ENCODE measurements at regions not wholly inside any gene's neighbourhood (a gene's known extent, or its start where the extent isn't known, plus 50 kb on each side); places are given as distances from the start of the nearest gene placed in this dataset.
A peak's percentile ranks its signal among the peaks of the same experiment; 100 is the strongest.

DNA sequence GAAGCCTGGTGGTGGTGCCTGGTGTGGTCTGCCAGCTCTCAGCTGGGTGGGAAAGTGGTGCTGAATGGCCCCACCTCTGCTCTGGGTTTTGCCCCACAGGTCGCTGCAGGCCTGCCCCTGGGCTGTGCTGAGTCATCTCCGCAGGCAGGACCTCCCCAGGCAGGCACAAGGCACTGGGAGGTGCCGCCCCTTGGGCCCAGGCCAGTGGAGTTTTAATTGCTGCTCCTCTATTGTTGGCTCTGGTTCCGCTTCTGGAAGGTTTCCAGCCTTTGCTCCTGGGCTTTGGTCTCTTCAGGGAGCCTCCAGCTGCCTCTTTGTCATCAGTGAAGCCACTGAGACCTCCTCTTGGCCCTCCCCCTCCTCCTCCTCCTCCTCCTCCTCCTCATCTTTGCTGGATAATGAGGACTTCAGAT, 180.3 kb upstream of the GRB10 start:
- Histone ChIP-seq H3K4me1 (ENCODE audit: insufficient read depth, low read length, poor library complexity, severe bottlenecking) (peaks cover 5% of the 10 kb centered on the region), H3K27me3 (ENCODE audit: insufficient read depth, low read length, poor library complexity, severe bottlenecking) (no peaks in the 10 kb centered on the region), H4K20me1 (ENCODE audit: insufficient read depth, low read length, poor library complexity, severe bottlenecking) (no peaks in the 10 kb centered on the region), H3K9ac (ENCODE audit: low read depth, low read length, poor library complexity, severe bottlenecking) (no peak overlapping the region), H3K79me2 (ENCODE audit: insufficient read depth, low read length) (no peaks in the 10 kb centered on the region), H3K9me3 (ENCODE audit: insufficient read depth, low read depth, low read length) (peaks cover 3% of the 10 kb centered on the region; the same call in 1 of the 2 replicates), H3K4me2 (ENCODE audit: low read depth, low read length, poor library complexity, severe bottlenecking) (no peak overlapping the region), H3K36me3 (ENCODE audit: insufficient read depth, low read length) (no peaks in the 10 kb centered on the region), H2AFZ (ENCODE audit: low read length) (peak overlapping the region; percentile 81), H3F3A (ENCODE audit: low read depth) (no peaks in the 10 kb centered on the region), H3K4me3 (ENCODE audit: low read length, poor library complexity, severe bottlenecking) (no peak overlapping the region), H3K9me2 (replicated peaks; ENCODE audit: low read depth, low read length) (no peaks in the 10 kb centered on the region)
- TF ChIP-seq, protein P1, sequence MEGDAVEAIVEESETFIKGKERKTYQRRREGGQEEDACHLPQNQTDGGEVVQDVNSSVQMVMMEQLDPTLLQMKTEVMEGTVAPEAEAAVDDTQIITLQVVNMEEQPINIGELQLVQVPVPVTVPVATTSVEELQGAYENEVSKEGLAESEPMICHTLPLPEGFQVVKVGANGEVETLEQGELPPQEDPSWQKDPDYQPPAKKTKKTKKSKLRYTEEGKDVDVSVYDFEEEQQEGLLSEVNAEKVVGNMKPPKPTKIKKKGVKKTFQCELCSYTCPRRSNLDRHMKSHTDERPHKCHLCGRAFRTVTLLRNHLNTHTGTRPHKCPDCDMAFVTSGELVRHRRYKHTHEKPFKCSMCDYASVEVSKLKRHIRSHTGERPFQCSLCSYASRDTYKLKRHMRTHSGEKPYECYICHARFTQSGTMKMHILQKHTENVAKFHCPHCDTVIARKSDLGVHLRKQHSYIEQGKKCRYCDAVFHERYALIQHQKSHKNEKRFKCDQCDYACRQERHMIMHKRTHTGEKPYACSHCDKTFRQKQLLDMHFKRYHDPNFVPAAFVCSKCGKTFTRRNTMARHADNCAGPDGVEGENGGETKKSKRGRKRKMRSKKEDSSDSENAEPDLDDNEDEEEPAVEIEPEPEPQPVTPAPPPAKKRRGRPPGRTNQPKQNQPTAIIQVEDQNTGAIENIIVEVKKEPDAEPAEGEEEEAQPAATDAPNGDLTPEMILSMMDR (conservative IDR thresholded peaks at IDR 0.05; ENCODE audit: low read length): no peak
- TF ChIP-seq EZH2phosphoT487 (IDR thresholded peaks at IDR 0.05; ENCODE audit: borderline replicate concordance): no peak

DNA sequence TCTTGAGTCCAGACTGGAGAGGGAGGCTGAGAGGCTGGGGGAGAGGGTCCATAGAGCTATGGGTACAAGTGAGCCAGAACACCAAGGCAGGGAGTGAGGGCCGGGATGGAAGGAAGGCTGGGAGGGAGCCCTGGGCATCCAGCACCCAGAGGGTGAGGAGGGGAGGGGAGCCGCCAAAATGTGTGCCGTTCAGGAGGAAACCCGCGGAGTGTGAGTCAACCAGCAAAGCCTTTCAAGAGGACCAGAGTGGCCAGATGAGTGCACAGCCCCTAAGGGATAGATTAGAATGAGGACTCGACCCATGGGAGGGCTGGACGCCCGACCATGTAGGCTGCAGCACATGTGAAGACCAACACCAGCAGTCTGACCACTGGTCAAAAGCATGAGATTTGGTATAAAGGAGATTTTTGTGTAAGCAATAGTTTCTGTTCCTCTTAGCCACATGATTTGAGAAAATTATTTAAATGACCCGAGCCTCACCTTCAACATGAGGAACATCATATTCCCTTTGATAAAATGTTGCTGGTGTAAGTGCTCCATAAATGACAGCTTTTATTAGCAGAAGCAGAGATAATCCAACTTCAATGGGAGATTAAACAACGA, 179.7 kb upstream of the GRB10 start:
- Histone ChIP-seq H3K4me3 (ENCODE audit: low read length, poor library complexity, severe bottlenecking) (no peak overlapping the region), H3K27me3 (ENCODE audit: insufficient read depth, low read length, poor library complexity, severe bottlenecking) (no peaks in the 10 kb centered on the region), H3F3A (ENCODE audit: low read depth) (no peaks in the 10 kb centered on the region), H3K4me2 (ENCODE audit: low read depth, low read length, poor library complexity, severe bottlenecking) (no peak overlapping the region), H3K36me3 (ENCODE audit: insufficient read depth, low read length) (no peaks in the 10 kb centered on the region), H3K9ac (ENCODE audit: low read depth, low read length, poor library complexity, severe bottlenecking) (no peak overlapping the region), H3K9me3 (ENCODE audit: insufficient read depth, low read depth, low read length) (peaks cover 3% of the 10 kb centered on the region; the same call in 1 of the 2 replicates), H3K9me2 (replicated peaks; ENCODE audit: low read depth, low read length) (no peaks in the 10 kb centered on the region), H2AFZ (ENCODE audit: low read length) (no peak overlapping the region), H4K20me1 (ENCODE audit: insufficient read depth, low read length, poor library complexity, severe bottlenecking) (no peaks in the 10 kb centered on the region), H3K79me2 (ENCODE audit: insufficient read depth, low read length) (no peaks in the 10 kb centered on the region), H3K4me1 (ENCODE audit: insufficient read depth, low read length, poor library complexity, severe bottlenecking) (peaks cover 5% of the 10 kb centered on the region)
- TF ChIP-seq EZH2phosphoT487 (IDR thresholded peaks at IDR 0.05; ENCODE audit: borderline replicate concordance): no peak
- TF ChIP-seq, protein P1 (conservative IDR thresholded peaks at IDR 0.05; ENCODE audit: low read length): no peak

DNA sequence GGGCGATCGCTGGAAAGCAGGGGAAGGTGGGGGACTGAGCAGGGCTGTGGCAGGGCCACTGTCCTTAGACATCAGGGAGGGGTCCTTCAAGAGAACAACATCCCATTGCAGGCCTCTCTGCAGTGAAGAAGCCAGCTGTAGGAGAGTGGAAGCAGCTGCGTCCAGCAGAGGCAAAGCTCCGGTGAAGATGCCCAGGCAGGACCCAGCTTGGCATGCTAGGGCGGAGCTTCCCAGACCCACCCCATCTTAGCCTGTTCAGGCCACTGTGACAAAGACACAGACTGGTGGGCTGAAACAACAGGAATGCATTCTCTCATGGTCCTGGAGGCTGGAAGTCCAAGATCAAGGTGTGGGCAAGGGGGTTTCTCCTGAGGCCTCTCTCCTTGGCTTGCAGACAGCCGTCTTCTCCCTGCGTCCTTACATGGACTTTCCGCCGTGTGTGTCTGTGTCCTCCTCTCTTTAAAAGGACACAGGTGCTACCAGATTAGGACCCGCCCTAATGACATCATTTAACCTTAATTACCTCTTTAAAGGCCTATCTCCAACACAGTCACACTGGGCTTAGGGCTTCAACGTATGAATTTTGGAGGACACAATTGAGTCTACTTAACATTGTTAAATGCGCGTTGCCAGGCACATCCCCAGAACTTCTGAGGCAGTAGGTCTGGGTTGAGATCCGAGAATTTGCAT, 178.1 kb upstream of the GRB10 start:
- H3K9me3 ChIP-seq (ENCODE audit: insufficient read depth, low read depth, low read length): no peaks in the 10 kb centered on the region
- H3K4me2 ChIP-seq (ENCODE audit: low read depth, low read length, poor library complexity, severe bottlenecking): no peak overlapping the region
- TF ChIP-seq, protein P1 (conservative IDR thresholded peaks at IDR 0.05; ENCODE audit: low read length): no peak
- TF ChIP-seq EZH2phosphoT487 (IDR thresholded peaks at IDR 0.05; ENCODE audit: borderline replicate concordance): no peak
- no peaks in the 10 kb centered on the region for H3K79me2 ChIP-seq (ENCODE audit: insufficient read depth, low read length)
- H3K4me3 ChIP-seq (ENCODE audit: low read length, poor library complexity, severe bottlenecking): no peak overlapping the region
- no peak overlapping the region for H2AFZ ChIP-seq (ENCODE audit: low read length)
- no peaks in the 10 kb centered on the region for H3F3A ChIP-seq (ENCODE audit: low read depth)
- H3K9me2 ChIP-seq (replicated peaks; ENCODE audit: low read depth, low read length): no peaks in the 10 kb centered on the region
- H3K9ac ChIP-seq (ENCODE audit: low read depth, low read length, poor library complexity, severe bottlenecking): no peak overlapping the region
- H3K4me1 ChIP-seq (ENCODE audit: insufficient read depth, low read length, poor library complexity, severe bottlenecking): peaks cover 5% of the 10 kb centered on the region
- H3K36me3 ChIP-seq (ENCODE audit: insufficient read depth, low read length): no peaks in the 10 kb centered on the region
- no peaks in the 10 kb centered on the region for H3K27me3 ChIP-seq (ENCODE audit: insufficient read depth, low read length, poor library complexity, severe bottlenecking)
- no peaks in the 10 kb centered on the region for H4K20me1 ChIP-seq (ENCODE audit: insufficient read depth, low read length, poor library complexity, severe bottlenecking)

All from Loucy (cell line).